Body of pancreas (tissue), 4 donors: ENCODE measurements at regions not wholly inside any gene's neighbourhood (a gene's known extent, or its start where the extent isn't known, plus 50 kb on each side); places are given as distances from the start of the nearest gene placed in this dataset.

Experiments
- POLR2A ChIP-seq, 3 donors: fragments of 450-650 bp; IDR thresholded peaks; one replicate each; pipeline ENCODE4 v1.6.1; 2016; ENCODE audit warnings: antibody characterized with exemption in 3 of 3, mild to moderate bottlenecking in 2 of 3
- TF ChIP-seq, protein P1 (sequence below), 7 experiments: fragments of 450-650 bp in 4 of 7; fragments of 200-600 bp in 3 of 7; sonication (generic) in 3 of 7; IDR thresholded peaks; one replicate each; pipeline ENCODE4 v1.5.1; 2016 to 2019; ENCODE audit warnings: antibody characterized with exemption in 7 of 7

DNA sequence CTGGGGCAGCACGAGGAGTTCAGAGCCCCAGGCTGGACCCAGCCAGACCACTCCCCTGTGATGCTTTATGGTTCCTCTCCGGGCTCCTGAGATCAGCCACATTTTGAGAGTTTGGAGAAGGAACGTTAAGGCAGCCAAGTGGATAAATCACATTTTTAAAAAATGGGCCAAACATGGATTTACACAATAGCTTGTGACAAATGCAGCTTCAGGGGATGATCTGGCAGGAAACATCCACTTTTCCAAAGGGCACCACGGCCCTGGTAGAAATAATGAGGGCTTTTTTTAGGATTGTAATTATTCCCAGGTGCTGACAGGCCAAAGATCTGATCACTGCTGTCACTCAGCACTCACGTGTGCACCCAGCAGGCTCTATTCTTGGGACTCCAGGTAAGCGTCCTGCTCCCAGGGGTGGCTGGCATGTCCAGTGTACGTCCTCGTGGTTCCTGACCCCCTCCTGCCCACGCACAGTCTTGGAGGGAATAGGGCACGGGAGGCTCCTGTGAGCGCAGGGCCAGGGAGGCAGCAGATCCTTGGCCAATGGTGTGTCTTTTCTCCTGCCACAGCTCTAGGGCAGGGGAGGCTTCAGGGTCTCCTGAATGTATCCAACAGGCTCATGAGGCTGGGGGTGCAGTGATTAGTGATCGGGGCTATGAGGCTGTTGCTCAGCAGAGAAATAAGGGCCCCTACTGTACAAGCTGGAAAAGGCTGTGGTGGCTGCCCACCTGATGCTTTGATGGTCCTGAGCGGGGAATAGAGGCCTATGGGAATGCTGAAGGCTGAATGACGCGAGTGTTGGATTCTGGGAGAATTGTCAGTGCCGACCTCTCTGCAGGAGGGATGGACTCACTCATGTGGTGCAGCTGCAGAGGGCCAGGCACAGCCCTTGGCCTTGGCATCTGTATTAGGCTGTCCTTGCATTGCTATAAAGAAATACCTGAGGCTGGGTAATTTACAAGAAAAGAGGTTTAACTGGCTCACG is 415.7 kb downstream of the PTPRU start:
- TF ChIP-seq POLR2A (IDR thresholded peaks at IDR 0.05): no peak
- TF ChIP-seq, protein P1, sequence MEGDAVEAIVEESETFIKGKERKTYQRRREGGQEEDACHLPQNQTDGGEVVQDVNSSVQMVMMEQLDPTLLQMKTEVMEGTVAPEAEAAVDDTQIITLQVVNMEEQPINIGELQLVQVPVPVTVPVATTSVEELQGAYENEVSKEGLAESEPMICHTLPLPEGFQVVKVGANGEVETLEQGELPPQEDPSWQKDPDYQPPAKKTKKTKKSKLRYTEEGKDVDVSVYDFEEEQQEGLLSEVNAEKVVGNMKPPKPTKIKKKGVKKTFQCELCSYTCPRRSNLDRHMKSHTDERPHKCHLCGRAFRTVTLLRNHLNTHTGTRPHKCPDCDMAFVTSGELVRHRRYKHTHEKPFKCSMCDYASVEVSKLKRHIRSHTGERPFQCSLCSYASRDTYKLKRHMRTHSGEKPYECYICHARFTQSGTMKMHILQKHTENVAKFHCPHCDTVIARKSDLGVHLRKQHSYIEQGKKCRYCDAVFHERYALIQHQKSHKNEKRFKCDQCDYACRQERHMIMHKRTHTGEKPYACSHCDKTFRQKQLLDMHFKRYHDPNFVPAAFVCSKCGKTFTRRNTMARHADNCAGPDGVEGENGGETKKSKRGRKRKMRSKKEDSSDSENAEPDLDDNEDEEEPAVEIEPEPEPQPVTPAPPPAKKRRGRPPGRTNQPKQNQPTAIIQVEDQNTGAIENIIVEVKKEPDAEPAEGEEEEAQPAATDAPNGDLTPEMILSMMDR (IDR thresholded peaks at IDR 0.05): no peak
